ENCODE measurements at regions not wholly inside any gene's neighbourhood (a gene's known extent, or its start where the extent isn't known, plus 50 kb on each side); places are given as distances from the start of the nearest gene placed in this dataset.
A peak's percentile ranks its signal among the peaks of the same experiment; 100 is the strongest.

GRCh38 chr2:23280401-23280800 lies 104.6 kb upstream of the KLHL29 start:
- H3K4me3 ChIP-seq (ENCODE audit: low read depth, low read length): no peak overlapping the region
- no peak for TF ChIP-seq CTCF (IDR thresholded peaks at IDR 0.05; ENCODE audit: insufficient read depth, low read length)
- DNase-seq (ENCODE audit: low read depth): no peak

- TF ChIP-seq CTCF (IDR thresholded peaks at IDR 0.05; ENCODE audit: insufficient read depth, low read length): no peak
- peak; percentile 15 for DNase-seq (ENCODE audit: low read depth)
These were observed 101.3 kb upstream of the KLHL29 start for GRCh38 chr2:23283653-23284052.

GRCh38 chr2:23285091-23285800 lies 99.7 kb upstream of the KLHL29 start:
- DNase-seq (ENCODE audit: low read depth): no peak
- no peak for TF ChIP-seq CTCF (IDR thresholded peaks at IDR 0.05; ENCODE audit: insufficient read depth, low read length)
- H3K4me3 ChIP-seq (ENCODE audit: low read depth, low read length): no peak overlapping the region

More at GRCh38 chr2:23283653-23284052, 101.3 kb upstream of the KLHL29 start:
- no peak overlapping the region for H3K4me3 ChIP-seq (ENCODE audit: low read depth, low read length)

- no peak for DNase-seq (ENCODE audit: low read depth)
- no peak overlapping the region for H3K4me3 ChIP-seq (ENCODE audit: low read depth, low read length)
- no peak for TF ChIP-seq CTCF (IDR thresholded peaks at IDR 0.05; ENCODE audit: insufficient read depth, low read length)
These were observed 98.8 kb upstream of the KLHL29 start for GRCh38 chr2:23286031-23286757.

- H3K4me3 ChIP-seq (ENCODE audit: low read depth, low read length): no peak overlapping the region
- peak; percentile 80 for DNase-seq (ENCODE audit: low read depth)
- no peak for TF ChIP-seq CTCF (IDR thresholded peaks at IDR 0.05; ENCODE audit: insufficient read depth, low read length)
These were observed 97.9 kb upstream of the KLHL29 start for GRCh38 chr2:23286758-23287704.

- H3K4me3 ChIP-seq (ENCODE audit: low read depth, low read length): no peak overlapping the region
- DNase-seq (ENCODE audit: low read depth): no peak
- no peak for TF ChIP-seq CTCF (IDR thresholded peaks at IDR 0.05; ENCODE audit: insufficient read depth, low read length)
These were observed 95.3 kb upstream of the KLHL29 start for GRCh38 chr2:23289671-23290070.

Data from fibroblast of the aortic adventitia (primary cell).